Hepatocyte (in vitro differentiated cells): ENCODE measurements at regions not wholly inside any gene's neighbourhood (a gene's known extent, or its start where the extent isn't known, plus 50 kb on each side); places are given as distances from the start of the nearest gene placed in this dataset.

ENCODE experiments used
- DNase-seq: peaks from one replicate; pipeline ENCODE4 v3.0.0-alpha.2; 2016; ENCODE audit warnings: low spot score
- H2AFZ ChIP-seq: fragments of 200-600 bp; sonication (generic); 2 replicates; pipeline ENCODE4 v1.6.0; 2016; ENCODE audit warnings: antibody characterized with exemption, mild to moderate bottlenecking
- H3K27ac ChIP-seq: fragments of 200-600 bp; sonication (generic); 2 replicates; pipeline ENCODE4 v1.5.1; 2016; ENCODE audit warnings: mild to moderate bottlenecking
- H3K27me3 ChIP-seq: fragments of 200-600 bp; sonication (generic); 2 replicates; pipeline ENCODE4 v1.6.1; 2016
- H3K36me3 ChIP-seq: fragments of 200-600 bp; sonication (generic); replicated peaks from 2 replicates; pipeline ENCODE4 v1.5.1; 2016; ENCODE audit warnings: low read depth; ENCODE audit not compliant: insufficient read depth
- H3K4me1 ChIP-seq: fragments of 200-600 bp; sonication (generic); 2 replicates; pipeline ENCODE4 v1.5.1; 2016; ENCODE audit warnings: mild to moderate bottlenecking, moderate library complexity; ENCODE audit not compliant: insufficient read depth
- H3K4me2 ChIP-seq: fragments of 200-600 bp; sonication (generic); 2 replicates; pipeline ENCODE4 v1.6.0; 2016
- H3K4me3 ChIP-seq: fragments of 200-600 bp; sonication (generic); 2 replicates; pipeline ENCODE4 v1.5.1; 2016; ENCODE audit warnings: mild to moderate bottlenecking
- H3K79me2 ChIP-seq: fragments of 200-600 bp; sonication (generic); 2 replicates; pipeline ENCODE4 v1.6.0; 2017; ENCODE audit warnings: mild to moderate bottlenecking
- H3K9me2 ChIP-seq: fragments of 200-600 bp; sonication (generic); replicated peaks from 2 replicates; pipeline ENCODE4 v1.6.0; 2017; ENCODE audit warnings: mild to moderate bottlenecking; ENCODE audit not compliant: insufficient read depth
- H3K9me3 ChIP-seq: fragments of 200-600 bp; sonication (generic); 2 replicates; pipeline ENCODE4 v1.5.1; 2016; ENCODE audit warnings: low read depth, mild to moderate bottlenecking
- H4K20me1 ChIP-seq: fragments of 200-600 bp; sonication (generic); 2 replicates; pipeline ENCODE4 v1.6.0; 2016; ENCODE audit warnings: mild to moderate bottlenecking; ENCODE audit not compliant: insufficient read depth, poor library complexity, severe bottlenecking
- CTCF ChIP-seq: fragments of 200-600 bp; sonication (generic); IDR thresholded peaks from 2 replicates; pipeline ENCODE4 v1.5.1; 2016; ENCODE audit warnings: antibody characterized with exemption, mild to moderate bottlenecking; ENCODE audit not compliant: poor library complexity
- EZH2 ChIP-seq: fragments of 200-600 bp; sonication (generic); IDR thresholded peaks from 2 replicates; pipeline ENCODE4 v1.6.1; 2016; ENCODE audit warnings: antibody characterized with exemption, mild to moderate bottlenecking, borderline replicate concordance
- EZH2phosphoT487 ChIP-seq: fragments of 200-600 bp; sonication (generic); IDR thresholded peaks from one replicate; pipeline ENCODE4 v1.6.1; 2018; ENCODE audit warnings: antibody characterized with exemption, mild to moderate bottlenecking, low read depth, moderate library complexity; ENCODE audit not compliant: unreplicated experiment, severe bottlenecking
- WGBS: methylation state at CpG from one replicate; pipeline ENCODE4 v1.1.6; 2016; ENCODE audit warnings: low lambda C conversion rate; ENCODE audit errors: missing lambda C conversion rate; 5-methylcytosine and 5-hydroxymethylcytosine counted together

- no peaks in the 10 kb centered on the region for H3K9me2 ChIP-seq
- no peaks in the 10 kb centered on the region for H3K36me3 ChIP-seq
- H2AFZ ChIP-seq, result no peak overlapping the region
- 72% methylated on average over 2 of the region's 2 CpGs for WGBS
- H3K27ac ChIP-seq, result no peak overlapping the region
- H4K20me1 ChIP-seq, result no peaks in the 10 kb centered on the region
- H3K79me2 ChIP-seq, result no peaks in the 10 kb centered on the region
- no peak overlapping the region for H3K4me3 ChIP-seq
- no peaks in the 10 kb centered on the region for H3K4me1 ChIP-seq
- no peak overlapping the region for H3K4me2 ChIP-seq
- DNase-seq, result no peak
- no peaks in the 10 kb centered on the region for H3K9me3 ChIP-seq
- H3K27me3 ChIP-seq, result no peaks in the 10 kb centered on the region
- TF ChIP-seq EZH2phosphoT487, result no peak
- no peak for TF ChIP-seq EZH2
- TF ChIP-seq CTCF, result no peak
Observed at GRCh38 chr18:2204736-2205135, 366.6 kb downstream of the METTL4 start.

GRCh38 chr18:2207294-2207693, 364.0 kb downstream of the METTL4 start:
- TF ChIP-seq EZH2 (no peak), CTCF (no peak), EZH2phosphoT487 (no peak)
- no peak overlapping the region for H3K27ac ChIP-seq
- no peaks in the 10 kb centered on the region for H3K79me2 ChIP-seq
- no peaks in the 10 kb centered on the region for H3K27me3 ChIP-seq
- H3K9me2 ChIP-seq, result no peaks in the 10 kb centered on the region
- 69% methylated on average over 3 of the region's 3 CpGs for WGBS
- no peak overlapping the region for H2AFZ ChIP-seq
- no peaks in the 10 kb centered on the region for H4K20me1 ChIP-seq
- no peaks in the 10 kb centered on the region for H3K9me3 ChIP-seq
- no peak overlapping the region for H3K4me2 ChIP-seq
- H3K4me1 ChIP-seq, result no peaks in the 10 kb centered on the region
- H3K36me3 ChIP-seq, result no peaks in the 10 kb centered on the region
- no peak for DNase-seq
- no peak overlapping the region for H3K4me3 ChIP-seq

- Histone ChIP-seq H3K27ac (no peak overlapping the region), H4K20me1 (no peaks in the 10 kb centered on the region), H3K4me3 (no peak overlapping the region), H3K4me2 (no peak overlapping the region), H3K9me2 (no peaks in the 10 kb centered on the region), H3K4me1 (no peaks in the 10 kb centered on the region), H2AFZ (no peak overlapping the region), H3K27me3 (no peaks in the 10 kb centered on the region), H3K79me2 (no peaks in the 10 kb centered on the region), H3K36me3 (no peaks in the 10 kb centered on the region), H3K9me3 (no peaks in the 10 kb centered on the region)
- DNase-seq, result no peak
- 100% methylated on average over 1 of the region's 1 CpG for WGBS
- TF ChIP-seq EZH2, result no peak
- no peak for TF ChIP-seq CTCF
- no peak for TF ChIP-seq EZH2phosphoT487
Observed at GRCh38 chr18:2212598-2213205, 358.6 kb downstream of the METTL4 start.

GRCh38 chr18:2213905-2214304, 357.4 kb downstream of the METTL4 start:
- no peak overlapping the region for H2AFZ ChIP-seq
- H3K4me2 ChIP-seq, result no peak overlapping the region
- H3K79me2 ChIP-seq, result no peaks in the 10 kb centered on the region
- no peaks in the 10 kb centered on the region for H3K27me3 ChIP-seq
- H4K20me1 ChIP-seq, result no peaks in the 10 kb centered on the region
- no peak overlapping the region for H3K4me3 ChIP-seq
- TF ChIP-seq EZH2 (no peak), CTCF (no peak), EZH2phosphoT487 (no peak)
- 91% methylated on average over 2 of the region's 2 CpGs for WGBS
- no peaks in the 10 kb centered on the region for H3K9me3 ChIP-seq
- no peaks in the 10 kb centered on the region for H3K9me2 ChIP-seq
- H3K27ac ChIP-seq, result no peak overlapping the region
- no peak for DNase-seq
- H3K4me1 ChIP-seq, result no peaks in the 10 kb centered on the region
- no peaks in the 10 kb centered on the region for H3K36me3 ChIP-seq
